PC-3 (cell line): ENCODE measurements at regions not wholly inside any gene's neighbourhood (a gene's known extent, or its start where the extent isn't known, plus 50 kb on each side); places are given as distances from the start of the nearest gene placed in this dataset.

ENCODE experiments used
- ATAC-seq: fragments of 200-7000 bp; cut with Tn5 transposase; 2 replicates; pipeline ENCODE4 v1.9.1; 2020; ENCODE audit warnings: mild to moderate bottlenecking, moderate library complexity
- BruUV-seq: library from RNA; stranded (reverse); fragments of 400-500 nt; replicated peaks from 2 replicates; lab custom pipeline; 2021; lab: Mats Ljungman, UMichigan
- CTCF ChIA-PET: fragments of 300-600 bp; sonication (Branson Sonifier 250); formaldehyde crosslinking; loops from one replicate; lab custom pipeline; 2022; ENCODE audit warnings: antibody characterized with exemption; lab: Charles Lee
- POLR2A ChIA-PET: fragments of 300-600 bp; sonication (Branson Sonifier 250); formaldehyde crosslinking; loops from one replicate; lab custom pipeline; 2022; ENCODE audit warnings: antibody characterized with exemption; ENCODE audit not compliant: unreplicated experiment; lab: Charles Lee
- DNase-seq: peaks from one replicate; pipeline ENCODE4 v3.0.0-alpha.2; 2015
- H2AFZ ChIP-seq: fragments of 300-600 bp; sonication (generic); 2 replicates; pipeline ENCODE4 v1.6.0; 2016; ENCODE audit warnings: antibody characterized with exemption, low read length
- H3F3A ChIP-seq: fragments of 300-600 bp; sonication (generic); one replicate; pipeline ENCODE4 v1.6.0; 2017; ENCODE audit warnings: antibody characterized with exemption, low read length, control low read depth, mild to moderate bottlenecking; ENCODE audit not compliant: unreplicated experiment
- H3K27ac ChIP-seq: fragments of 300-600 bp; sonication (generic); 2 replicates; pipeline ENCODE4 v1.5.1; 2016; ENCODE audit warnings: mild to moderate bottlenecking, low read length
- H3K27me3 ChIP-seq: fragments of 300-600 bp; sonication (generic); 2 replicates; pipeline ENCODE4 v1.6.1; 2016; ENCODE audit warnings: low read length, mixed read lengths
- H3K36me3 ChIP-seq: fragments of 300-600 bp; sonication (generic); 2 replicates; pipeline ENCODE4 v1.6.1; 2016; ENCODE audit warnings: low read depth, mixed run types, low read length, mixed read lengths
- H3K4me1 ChIP-seq: fragments of 300-600 bp; sonication (generic); 2 replicates; pipeline ENCODE4 v1.5.1; 2016; ENCODE audit warnings: low read length; ENCODE audit not compliant: insufficient read depth
- H3K4me2 ChIP-seq: fragments of 300-600 bp; sonication (generic); 2 replicates; pipeline ENCODE4 v1.6.0; 2016; ENCODE audit warnings: low read length
- H3K4me3 ChIP-seq: fragments of 300-600 bp; sonication (generic); 2 replicates; pipeline ENCODE4 v1.5.1; 2016; ENCODE audit warnings: mild to moderate bottlenecking, low read length, mixed read lengths
- H3K79me2 ChIP-seq: fragments of 300-600 bp; sonication (generic); 2 replicates; pipeline ENCODE4 v1.6.1; 2017; ENCODE audit warnings: low read length, mixed read lengths
- H3K9ac ChIP-seq: fragments of 300-600 bp; sonication (generic); 2 replicates; pipeline ENCODE4 v1.6.0; 2016; ENCODE audit warnings: mild to moderate bottlenecking, low read length
- H3K9me2 ChIP-seq: fragments of 300-600 bp; sonication (generic); replicated peaks from 2 replicates; pipeline ENCODE4 v1.6.1; 2016; ENCODE audit warnings: mixed run types, low read length, mixed read lengths
- H3K9me3 ChIP-seq: fragments of 300-600 bp; sonication (generic); 2 replicates; pipeline ENCODE4 v1.6.1; 2016; ENCODE audit warnings: low read length, mixed read lengths
- H4K20me1 ChIP-seq: fragments of 300-600 bp; sonication (generic); 2 replicates; pipeline ENCODE4 v1.6.1; 2016; ENCODE audit warnings: low read length, mixed read lengths
- CTCF ChIP-seq: fragments of 300-600 bp; sonication (generic); conservative IDR thresholded peaks from 2 replicates; pipeline ENCODE4 v1.5.1; 2017; ENCODE audit warnings: antibody characterized with exemption, low read depth, mild to moderate bottlenecking, low read length
- EZH2 ChIP-seq: fragments of 300-600 bp; sonication (generic); IDR thresholded peaks from one replicate; pipeline ENCODE4 v1.6.1; 2017; ENCODE audit warnings: antibody characterized with exemption, mild to moderate bottlenecking, low read length; ENCODE audit not compliant: unreplicated experiment
- EZH2phosphoT487 ChIP-seq: fragments of 300-600 bp; sonication (generic); IDR thresholded peaks from 2 replicates; pipeline ENCODE4 v1.6.1; 2018; ENCODE audit warnings: mild to moderate bottlenecking, antibody characterized with exemption, low read length, borderline replicate concordance
- intact Hi-C: fragments of 100-400 bp; cut with micrococcal nuclease; formaldehyde crosslinking; loops from 2 replicates; pipeline ENCODE4 v1.9.0; 2023

- CTCF ChIA-PET, result no interaction called here
- no peaks in the 10 kb centered on the region for H4K20me1 ChIP-seq
- no peaks in the 10 kb centered on the region for H3K9me3 ChIP-seq
- TF ChIP-seq EZH2phosphoT487 (no peak), EZH2 (no peak), CTCF (no peak)
- no peak overlapping the region for H2AFZ ChIP-seq
- H3K36me3 ChIP-seq, result no peaks in the 10 kb centered on the region
- no TSS peak for BruUV-seq
- ATAC-seq, result peak; percentile 40; the same call in 1 of the 2 replicates
- POLR2A ChIA-PET, result no interaction called here
- no peak overlapping the region for H3K4me3 ChIP-seq
- H3F3A ChIP-seq, result no peaks in the 10 kb centered on the region
- H3K79me2 ChIP-seq, result no peaks in the 10 kb centered on the region
- intact Hi-C loops, result no loop called here
- no peak overlapping the region for H3K4me2 ChIP-seq
- H3K9ac ChIP-seq, result no peak overlapping the region
- H3K27me3 ChIP-seq, result no peaks in the 10 kb centered on the region
- H3K27ac ChIP-seq, result no peak overlapping the region
- H3K4me1 ChIP-seq, result peaks cover 3% of the 10 kb centered on the region
- peak; percentile 14 for DNase-seq
- no peaks in the 10 kb centered on the region for H3K9me2 ChIP-seq
Observed at GRCh38 chr6:44667226-44667625, 279.7 kb downstream of the CDC5L start.

GRCh38 chr6:44667668-44668390, 280.3 kb downstream of the CDC5L start:
- TF ChIP-seq CTCF, result peak; percentile 48; the same call in 1 of the 2 replicates
- no peak for TF ChIP-seq EZH2phosphoT487
- TF ChIP-seq EZH2, result no peak

GRCh38 chr6:44668391-44668930, 281.0 kb downstream of the CDC5L start:
- no TSS peak for BruUV-seq
- ATAC-seq (no peak), DNase-seq (no peak)
- no peak overlapping the region for H3K4me2 ChIP-seq
- H3K27me3 ChIP-seq, result no peaks in the 10 kb centered on the region
- no peaks in the 10 kb centered on the region for H3F3A ChIP-seq
- no peaks in the 10 kb centered on the region for H3K9me2 ChIP-seq
- H3K9ac ChIP-seq, result no peak overlapping the region
- TF ChIP-seq CTCF, result no peak
- no peak for TF ChIP-seq EZH2phosphoT487
- no peak for TF ChIP-seq EZH2
- H3K9me3 ChIP-seq, result no peaks in the 10 kb centered on the region
- H4K20me1 ChIP-seq, result no peaks in the 10 kb centered on the region
- H3K4me1 ChIP-seq, result peaks cover 14% of the 10 kb centered on the region
- ChIA-PET POLR2A (no interaction called here), CTCF (no interaction called here)
- no peaks in the 10 kb centered on the region for H3K36me3 ChIP-seq
- no peak overlapping the region for H3K27ac ChIP-seq
- intact Hi-C loops, result no loop called here
- H2AFZ ChIP-seq, result no peak overlapping the region
- no peak overlapping the region for H3K4me3 ChIP-seq
- H3K79me2 ChIP-seq, result no peaks in the 10 kb centered on the region

More at GRCh38 chr6:44667668-44668390, 280.3 kb downstream of the CDC5L start:
- no peak overlapping the region for H3K9ac ChIP-seq
- H3K4me3 ChIP-seq, result no peak overlapping the region
- no peaks in the 10 kb centered on the region for H3F3A ChIP-seq
- no peaks in the 10 kb centered on the region for H3K79me2 ChIP-seq
- H3K9me2 ChIP-seq, result no peaks in the 10 kb centered on the region
- no peak overlapping the region for H3K27ac ChIP-seq
- POLR2A ChIA-PET, result no interaction called here
- H3K36me3 ChIP-seq, result no peaks in the 10 kb centered on the region
- DNase-seq (peak; percentile 34), ATAC-seq (no peak)
- H2AFZ ChIP-seq, result no peak overlapping the region
- H3K4me1 ChIP-seq, result peaks cover 9% of the 10 kb centered on the region
- no peaks in the 10 kb centered on the region for H3K27me3 ChIP-seq
- no TSS peak for BruUV-seq
- intact Hi-C loops, result no loop called here
- no peaks in the 10 kb centered on the region for H4K20me1 ChIP-seq
- H3K9me3 ChIP-seq, result no peaks in the 10 kb centered on the region
- H3K4me2 ChIP-seq, result no peak overlapping the region
- CTCF ChIA-PET, result no interaction called here
